Ovary (tissue), 7 donors: ENCODE measurements at regions not wholly inside any gene's neighbourhood (a gene's known extent, or its start where the extent isn't known, plus 50 kb on each side); places are given as distances from the start of the nearest gene placed in this dataset.

Source experiments
- DNase-seq, 5 donors: peaks; one replicate each; pipeline ENCODE4 v3.0.0-alpha.2; 2019 to 2020
- H3K27ac ChIP-seq, 2 donors: fragments of 200-600 bp; one replicate each; pipeline versions ENCODE4 v1.5.1 to v1.8.0; 2019 to 2022
- H3K27me3 ChIP-seq: fragments of 200-600 bp; one replicate; pipeline ENCODE4 v1.8.0; 2022
- H3K36me3 ChIP-seq: fragments of 200-600 bp; sonication (generic); one replicate; pipeline ENCODE4 v1.5.1; 2019
- H3K4me1 ChIP-seq: one replicate; pipeline ENCODE4 v1.8.1; 2013; ENCODE audit warnings: mild to moderate bottlenecking, moderate library complexity; ENCODE audit not compliant: insufficient read depth
- H3K4me3 ChIP-seq: fragments of 200-600 bp; sonication (generic); one replicate; pipeline ENCODE4 v1.5.1; 2017
- H3K9me3 ChIP-seq, 2 donors: fragments of 200-600 bp in 1 of 2; sonication (generic) in 1 of 2; one replicate each; pipeline versions ENCODE4 v1.5.1 to v1.8.1; 2013 to 2019; ENCODE audit warnings: mild to moderate bottlenecking in 1 of 2, moderate library complexity in 1 of 2
- CTCF ChIP-seq, 3 donors: fragments of 450-650 bp in 2 of 3; fragments of 200-600 bp in 1 of 3; IDR thresholded peaks; one replicate each; pipeline versions ENCODE4 v1.5.1 to v1.8.0; 2016 to 2022; ENCODE audit warnings: antibody characterized with exemption in 3 of 3, mild to moderate bottlenecking in 1 of 3
- EP300 ChIP-seq: sonication (generic); formaldehyde crosslinking; IDR thresholded peaks from one replicate; pipeline ENCODE4 v1.6.1; 2017; ENCODE audit warnings: antibody characterized with exemption
- POLR2A ChIP-seq: fragments of 450-650 bp; IDR thresholded peaks from one replicate; pipeline ENCODE4 v1.6.1; 2017; ENCODE audit warnings: antibody characterized with exemption, mild to moderate bottlenecking, moderate library complexity
- WGBS, 3 donors: extraction: QIAGEN DNeasy Blood & Tissue Kit in 1 of 3; methylation state at CpG; one replicate each; pipeline versions ENCODE4 v1.1.5 to v1.1.7; 2013 to 2017; 5-methylcytosine and 5-hydroxymethylcytosine counted together
- intact Hi-C, 4 donors: fragments of 100-400 bp; cut with DNase I; formaldehyde crosslinking; loops; one replicate each; pipeline versions ENCODE4 v1.11.0 to v1.15.1; 2022 to 2023
- donor health status: DM: no; HTN: no; CAD: no; lungs with moderate emphysema.
- donor health status: DM: no; HTN: no; CAD: no.
- donor health status: Bipolar disorder and iron deficiency.
- donor health status: DM: no; HTN: no; CAD: no.
- donor health status: DM: yes; HTN: yes; CAD: no.

GRCh38 chr2:7292154-7292691, 375.0 kb downstream of the RNF144A start:
- H3K36me3 ChIP-seq = no peaks in the 10 kb centered on the region
- TF ChIP-seq POLR2A = no peak
- no peak for TF ChIP-seq EP300
- TF ChIP-seq CTCF (IDR thresholded peaks at IDR 0.05) = no peak
- DNase-seq = no peak
- H3K4me1 ChIP-seq = no peaks in the 10 kb centered on the region
- H3K9me3 ChIP-seq = no peaks in the 10 kb centered on the region
- no peak overlapping the region for H3K4me3 ChIP-seq
- intact Hi-C loops = no loop called here
- H3K27me3 ChIP-seq = no peaks in the 10 kb centered on the region
- no peak overlapping the region for H3K27ac ChIP-seq
- WGBS, 3 donors = 70 to 75% (median 73%) methylated on average over 7 of the region's 7 CpGs

- TF ChIP-seq CTCF (IDR thresholded peaks at IDR 0.05) = no peak
- TF ChIP-seq POLR2A = no peak
- TF ChIP-seq EP300 = no peak
- no peak overlapping the region for H3K4me3 ChIP-seq
- no peaks in the 10 kb centered on the region for H3K36me3 ChIP-seq
- no peak for DNase-seq
- WGBS, 3 donors = 67 to 83% (median 74%) methylated on average over 6 of the region's 6 CpGs
- H3K9me3 ChIP-seq = no peaks in the 10 kb centered on the region
- no peaks in the 10 kb centered on the region for H3K4me1 ChIP-seq
- intact Hi-C loops = no loop called here
- H3K27me3 ChIP-seq = no peaks in the 10 kb centered on the region
- no peak overlapping the region for H3K27ac ChIP-seq
Measured at GRCh38 chr2:7309582-7309981, 392.4 kb downstream of the RNF144A start.

- Histone ChIP-seq H3K27ac (no peak overlapping the region), H3K4me1 (no peaks in the 10 kb centered on the region), H3K27me3 (no peaks in the 10 kb centered on the region), H3K4me3 (no peak overlapping the region), H3K36me3 (no peaks in the 10 kb centered on the region), H3K9me3 (no peaks in the 10 kb centered on the region)
- TF ChIP-seq EP300 = no peak
- no peak for TF ChIP-seq CTCF (IDR thresholded peaks at IDR 0.05)
- TF ChIP-seq POLR2A = no peak
- intact Hi-C loops = no loop called here
- WGBS, 3 donors = 76 to 83% (median 81%) methylated on average over 24 of the region's 24 CpGs
- no peak for DNase-seq
Measured at GRCh38 chr2:7324706-7325105, 407.5 kb downstream of the RNF144A start.

- no peak for DNase-seq
- Histone ChIP-seq H3K4me1 (no peaks in the 10 kb centered on the region), H3K9me3 (no peaks in the 10 kb centered on the region), H3K36me3 (no peaks in the 10 kb centered on the region), H3K27me3 (no peaks in the 10 kb centered on the region), H3K27ac (no peak overlapping the region), H3K4me3 (no peak overlapping the region)
- TF ChIP-seq POLR2A = no peak
- TF ChIP-seq CTCF (IDR thresholded peaks at IDR 0.05) = no peak
- no peak for TF ChIP-seq EP300
- 96 to 97% (median 96%) methylated on average over 4 of the region's 4 CpGs for WGBS, 3 donors
- intact Hi-C loops = no loop called here
Measured at GRCh38 chr2:7325186-7325585, 408.0 kb downstream of the RNF144A start.

- no peak overlapping the region for H3K4me3 ChIP-seq
- no peak for DNase-seq
- 99 to 100% (median 100%) methylated on average over 1 of the region's 1 CpG for WGBS, 3 donors
- no peaks in the 10 kb centered on the region for H3K27me3 ChIP-seq
- H3K4me1 ChIP-seq = no peaks in the 10 kb centered on the region
- no peaks in the 10 kb centered on the region for H3K36me3 ChIP-seq
- H3K27ac ChIP-seq = no peak overlapping the region
- intact Hi-C loops = no loop called here
- TF ChIP-seq POLR2A = no peak
- no peaks in the 10 kb centered on the region for H3K9me3 ChIP-seq
Measured at GRCh38 chr2:7329465-7329864, 412.3 kb downstream of the RNF144A start.
